GM12864 (cell line): ENCODE measurements at regions not wholly inside any gene's neighbourhood (a gene's known extent, or its start where the extent isn't known, plus 50 kb on each side); places are given as distances from the start of the nearest gene placed in this dataset.

Source experiments
- DNase-seq: peaks from one replicate; pipeline ENCODE4 v3.0.0-alpha.2; 2011; ENCODE audit warnings: low read depth
- H3K4me3 ChIP-seq: 2 replicates; pipeline ENCODE4 v1.5.1; 2011; ENCODE audit warnings: mild to moderate bottlenecking, low read depth, low read length, control low read depth
- TF ChIP-seq, protein P1 (sequence below): IDR thresholded peaks from 2 replicates; pipeline ENCODE4 v1.5.1; 2011; ENCODE audit warnings: low read depth, mild to moderate bottlenecking, moderate library complexity, low read length, control low read depth, inconsistent platforms; ENCODE audit errors: missing control alignments

DNA sequence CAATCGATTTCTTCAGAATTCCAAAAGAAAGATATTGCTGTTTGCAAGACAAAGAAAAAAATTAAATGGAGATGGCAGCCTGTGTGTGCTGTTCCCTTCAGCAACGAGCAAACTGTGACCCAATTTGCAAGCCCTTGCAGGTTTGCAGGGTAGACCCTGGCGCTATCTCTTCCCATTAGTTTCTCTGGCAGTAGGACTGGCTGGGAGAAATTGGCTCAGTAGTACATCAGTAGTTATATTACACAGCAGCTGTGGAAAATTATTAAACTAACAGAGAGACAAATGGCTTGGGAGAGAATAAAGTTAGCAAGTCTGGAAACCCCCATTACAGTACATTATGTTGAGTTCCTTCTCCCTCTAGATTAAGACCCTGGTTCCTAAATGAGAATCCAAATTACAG lies 116.4 kb upstream of the ITGB1 start:
- no peak for DNase-seq
- TF ChIP-seq, protein P1, sequence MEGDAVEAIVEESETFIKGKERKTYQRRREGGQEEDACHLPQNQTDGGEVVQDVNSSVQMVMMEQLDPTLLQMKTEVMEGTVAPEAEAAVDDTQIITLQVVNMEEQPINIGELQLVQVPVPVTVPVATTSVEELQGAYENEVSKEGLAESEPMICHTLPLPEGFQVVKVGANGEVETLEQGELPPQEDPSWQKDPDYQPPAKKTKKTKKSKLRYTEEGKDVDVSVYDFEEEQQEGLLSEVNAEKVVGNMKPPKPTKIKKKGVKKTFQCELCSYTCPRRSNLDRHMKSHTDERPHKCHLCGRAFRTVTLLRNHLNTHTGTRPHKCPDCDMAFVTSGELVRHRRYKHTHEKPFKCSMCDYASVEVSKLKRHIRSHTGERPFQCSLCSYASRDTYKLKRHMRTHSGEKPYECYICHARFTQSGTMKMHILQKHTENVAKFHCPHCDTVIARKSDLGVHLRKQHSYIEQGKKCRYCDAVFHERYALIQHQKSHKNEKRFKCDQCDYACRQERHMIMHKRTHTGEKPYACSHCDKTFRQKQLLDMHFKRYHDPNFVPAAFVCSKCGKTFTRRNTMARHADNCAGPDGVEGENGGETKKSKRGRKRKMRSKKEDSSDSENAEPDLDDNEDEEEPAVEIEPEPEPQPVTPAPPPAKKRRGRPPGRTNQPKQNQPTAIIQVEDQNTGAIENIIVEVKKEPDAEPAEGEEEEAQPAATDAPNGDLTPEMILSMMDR: no peak
- no peak overlapping the region for H3K4me3 ChIP-seq

DNA sequence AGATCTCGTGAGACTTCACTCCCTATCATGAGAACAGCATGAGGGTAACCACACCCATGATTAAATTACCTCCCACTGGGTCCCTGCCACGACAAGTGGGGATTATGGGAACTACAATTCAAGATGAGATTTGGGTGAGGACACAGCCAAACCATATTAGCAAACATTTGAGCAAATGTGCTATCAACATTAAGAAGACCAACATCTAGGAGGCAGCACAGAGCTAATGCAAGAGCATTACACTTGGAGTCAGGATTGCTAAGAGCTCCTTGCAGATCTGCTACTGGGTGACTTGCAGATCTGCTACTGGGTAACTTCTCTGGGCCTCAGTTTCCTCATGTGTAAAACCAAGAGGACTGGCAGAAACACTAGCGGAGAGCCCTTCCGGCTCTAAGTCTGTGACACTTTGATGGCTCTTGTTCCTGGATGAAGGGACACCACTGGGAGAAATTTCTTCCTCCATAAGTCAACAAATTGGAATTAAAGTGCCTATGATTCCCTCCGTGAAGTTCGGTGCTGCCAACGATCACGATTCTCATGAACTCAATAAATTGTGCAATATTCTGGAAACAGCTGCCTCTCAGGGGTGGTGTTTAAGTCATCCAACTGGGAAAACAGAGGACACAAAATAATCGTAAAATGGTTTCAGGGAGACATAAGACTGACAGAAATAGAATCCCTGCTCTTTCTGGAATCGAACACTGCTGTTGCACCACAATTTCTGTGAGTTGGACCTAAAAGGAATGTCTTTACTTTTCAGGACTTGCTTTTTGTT lies 115.8 kb upstream of the ITGB1 start:
- no peak for DNase-seq
- no peak overlapping the region for H3K4me3 ChIP-seq
- TF ChIP-seq, protein P1: peak; percentile 27

DNA sequence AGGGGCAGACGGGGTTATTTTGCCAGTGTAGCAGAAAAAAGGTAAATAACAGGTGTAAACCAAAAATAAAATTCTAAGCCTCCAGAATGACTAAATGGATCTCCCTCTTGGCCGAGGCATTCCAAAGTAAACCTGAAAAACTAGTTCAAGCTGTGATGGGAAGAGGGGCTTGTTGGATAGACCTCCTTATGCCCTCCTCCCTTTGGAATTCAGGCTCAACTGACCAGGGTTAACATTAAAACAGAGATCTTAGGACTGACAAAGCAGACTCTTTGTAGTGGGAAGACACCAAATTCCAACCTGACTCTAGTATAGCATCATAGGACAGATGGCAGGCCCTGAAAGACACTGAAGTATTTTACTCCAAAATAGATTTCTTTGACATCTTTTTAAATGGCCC lies 113.8 kb upstream of the ITGB1 start:
- TF ChIP-seq, protein P1: no peak
- no peak overlapping the region for H3K4me3 ChIP-seq
- no peak for DNase-seq

DNA sequence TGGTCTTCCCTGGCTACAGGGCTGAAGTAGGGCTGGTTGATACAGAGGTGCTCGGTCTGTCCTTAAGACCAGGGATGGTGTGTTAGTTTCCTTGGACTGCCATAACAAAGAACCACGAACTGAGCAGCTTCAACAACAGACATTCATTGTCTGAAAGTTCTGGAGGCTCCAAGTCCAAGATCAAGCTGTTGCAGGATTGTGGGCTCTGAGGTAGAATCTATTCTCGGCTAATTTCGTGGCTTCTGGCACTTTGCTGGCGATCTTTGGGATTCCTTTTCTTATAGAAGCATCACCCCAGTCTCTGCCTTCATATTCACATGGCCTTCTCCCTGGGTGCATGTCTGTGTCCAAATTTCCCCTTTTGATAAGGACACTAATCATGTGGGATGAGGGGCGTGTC lies 112.1 kb upstream of the ITGB1 start:
- DNase-seq: no peak
- H3K4me3 ChIP-seq: no peak overlapping the region
- TF ChIP-seq, protein P1: no peak

DNA sequence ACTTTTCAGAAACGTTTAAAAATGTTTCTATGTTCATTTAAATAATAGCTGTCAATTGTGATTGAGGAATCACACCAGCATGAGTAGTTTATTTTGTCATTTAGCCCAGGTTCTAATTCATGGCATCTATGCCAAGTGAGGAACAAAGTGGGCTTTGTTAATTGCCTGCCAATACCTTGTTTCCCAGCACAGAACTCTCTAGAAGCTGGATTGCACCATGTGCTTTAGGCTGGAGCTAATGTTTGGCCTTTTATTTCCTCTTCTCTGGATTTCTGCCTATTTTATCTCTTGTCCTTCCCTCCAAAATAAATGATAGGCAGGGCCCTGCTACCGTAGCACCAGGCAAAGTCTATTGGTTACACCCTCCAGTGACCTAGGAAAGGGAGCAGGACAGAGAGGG lies 109.9 kb upstream of the ITGB1 start:
- TF ChIP-seq, protein P1: no peak
- H3K4me3 ChIP-seq: no peak overlapping the region
- no peak for DNase-seq

DNA sequence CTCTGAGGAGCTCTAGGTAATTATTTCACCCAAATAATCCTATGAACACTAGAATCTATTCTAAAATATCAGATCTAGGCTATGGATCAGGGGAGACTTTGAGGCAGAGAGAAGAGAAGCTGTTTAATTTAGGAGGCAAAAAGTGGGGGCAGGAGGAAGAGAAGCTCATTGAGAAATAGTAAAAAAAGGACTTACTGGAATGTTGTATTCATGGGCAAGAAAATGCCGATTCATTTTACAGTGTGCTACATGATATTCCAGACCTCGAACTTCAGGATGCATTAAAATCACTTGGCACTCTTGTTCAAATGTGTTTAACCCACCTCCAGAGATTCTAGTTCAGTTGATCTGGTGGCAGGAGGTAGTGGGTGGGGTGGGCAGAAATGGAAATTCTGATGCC lies 109.5 kb upstream of the ITGB1 start:
- TF ChIP-seq, protein P1: no peak
- DNase-seq: no peak
- no peak overlapping the region for H3K4me3 ChIP-seq
